Erythroblast (primary cell): ENCODE measurements at regions not wholly inside any gene's neighbourhood (a gene's known extent, or its start where the extent isn't known, plus 50 kb on each side); places are given as distances from the start of the nearest gene placed in this dataset.

Source experiments
- GATA1 ChIP-seq: IDR thresholded peaks from 2 replicates; pipeline ENCODE4 v1.6.1; 2011; ENCODE audit warnings: low read depth, mild to moderate bottlenecking, control low read depth, low read length, moderate library complexity
- POLR2A ChIP-seq: IDR thresholded peaks from 2 replicates; pipeline ENCODE4 v1.6.1; 2011; ENCODE audit warnings: mild to moderate bottlenecking, low read length

DNA sequence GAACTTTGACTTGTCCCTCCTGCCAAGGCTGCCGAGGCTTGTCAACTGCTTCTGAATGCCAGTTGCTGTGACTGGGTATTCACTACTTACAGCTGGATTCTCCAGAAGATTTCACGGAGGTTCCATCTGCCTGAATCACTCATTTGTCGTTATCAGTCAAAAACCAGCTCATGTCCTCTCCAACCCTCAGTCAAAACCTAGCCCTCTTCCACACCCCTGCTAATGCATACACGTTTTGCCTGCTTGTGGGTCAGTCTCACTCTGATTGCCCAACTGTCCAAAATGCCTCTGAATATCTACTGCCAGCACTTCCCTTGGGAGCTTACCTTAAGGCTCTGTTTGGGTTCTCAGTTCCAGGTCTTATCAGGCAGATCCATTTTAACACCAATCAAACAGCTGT is 238.6 kb upstream of the TMEM161B start:
- TF ChIP-seq POLR2A = no peak
- TF ChIP-seq GATA1 = no peak
